HG03558 (cell line): ENCODE measurements at regions not wholly inside any gene's neighbourhood (a gene's known extent, or its start where the extent isn't known, plus 50 kb on each side); places are given as distances from the start of the nearest gene placed in this dataset.

Experiments
- ATAC-seq: cut with Tn5 transposase; IDR thresholded peaks from one replicate; pipeline ENCODE4 v1.9.1; 2021; ENCODE audit warnings: moderate number of reproducible peaks; ENCODE audit not compliant: unreplicated experiment; ENCODE audit errors: extremely low read depth

DNA sequence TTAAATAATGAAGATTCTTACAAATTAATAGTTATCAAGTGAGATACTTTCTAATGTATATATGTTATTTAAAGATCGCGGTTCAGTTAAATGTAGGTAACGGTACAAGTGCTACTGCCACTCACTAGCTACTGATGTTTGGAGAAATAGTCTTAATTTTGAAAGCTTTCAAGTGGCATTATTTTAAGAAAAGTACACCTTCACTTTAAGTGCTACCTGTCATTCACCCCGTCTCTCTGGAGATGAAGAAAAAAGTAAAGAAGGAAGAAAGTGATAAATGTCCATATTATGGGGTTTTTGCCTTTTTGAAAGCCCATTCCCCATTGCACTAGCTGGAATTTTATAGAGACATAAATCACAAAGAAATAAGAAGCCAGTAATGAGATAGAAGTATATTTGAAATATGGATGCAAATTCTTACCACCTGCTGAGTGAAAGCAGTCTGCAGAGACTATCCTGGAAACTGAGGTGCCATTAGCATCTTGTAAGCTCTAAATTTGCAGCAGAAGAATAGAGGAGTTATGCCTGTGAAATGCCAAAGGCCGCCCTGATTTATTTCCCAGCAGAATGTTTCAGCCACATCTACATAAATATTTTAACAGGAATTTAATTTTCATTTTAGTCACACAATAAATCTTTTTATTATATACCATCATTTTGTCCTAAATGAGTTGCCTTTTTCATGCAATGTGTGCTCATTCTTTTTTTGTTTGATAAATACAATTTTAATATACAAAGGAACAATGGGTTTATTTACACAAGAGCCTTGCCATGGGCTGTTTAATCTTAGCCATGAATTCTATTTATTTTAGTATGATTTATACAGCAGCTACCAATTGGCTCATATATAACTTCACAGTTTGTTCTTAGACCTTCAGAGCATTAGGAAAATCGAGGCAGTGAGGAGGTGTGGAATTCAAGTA is 489.9 kb upstream of the RAG2 start:
- ATAC-seq, result no peak

GRCh38 chr11:37078521-37078920 is 480.5 kb upstream of the RAG2 start:
- no peak for ATAC-seq

- ATAC-seq, result no peak
Observed at GRCh38 chr11:37076866-37077265, 478.8 kb upstream of the RAG2 start.

GRCh38 chr11:37072538-37073055 is 474.6 kb upstream of the RAG2 start:
- no peak for ATAC-seq

- no peak for ATAC-seq
Observed at GRCh38 chr11:37050311-37050710, 452.3 kb upstream of the RAG2 start.

- no peak for ATAC-seq
Observed at GRCh38 chr11:37040921-37041320, 442.9 kb upstream of the RAG2 start.

DNA sequence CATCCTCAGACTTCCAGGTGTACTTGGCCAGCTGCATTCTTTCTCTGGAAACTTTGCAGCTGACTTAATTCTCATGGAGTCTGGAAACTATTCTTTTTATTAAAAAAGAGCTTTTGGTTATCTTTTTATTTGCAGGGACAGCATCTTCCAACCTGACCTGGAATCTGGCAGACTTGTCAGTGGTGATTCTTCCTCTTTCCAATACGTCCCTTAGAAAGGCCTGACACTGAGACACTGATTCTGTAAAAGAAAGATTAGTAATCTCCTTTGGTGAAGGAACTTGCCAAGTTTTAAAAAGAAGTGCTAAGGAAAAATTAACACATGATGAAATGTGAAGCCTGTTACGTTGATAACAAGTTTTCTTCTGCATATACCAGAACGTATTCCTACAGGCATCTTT is 440.9 kb upstream of the RAG2 start:
- ATAC-seq, result no peak

DNA sequence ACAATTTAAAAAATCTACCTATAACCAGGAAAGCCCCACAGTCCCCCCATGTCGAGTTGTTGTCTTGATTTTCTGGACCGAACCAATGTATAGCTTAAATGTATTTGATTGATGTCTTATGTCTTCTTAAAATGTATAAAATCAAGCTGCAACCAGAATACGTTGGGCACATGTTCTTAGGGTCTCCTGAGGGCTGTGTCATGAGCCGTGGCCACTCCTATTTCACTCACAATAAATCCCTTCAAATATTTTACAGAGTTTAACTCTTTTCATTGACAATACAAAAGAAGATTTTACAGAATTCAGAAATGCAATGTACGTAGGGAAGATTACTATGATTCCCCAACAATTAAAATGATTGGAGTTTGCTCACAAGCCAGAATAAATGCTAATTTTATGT is 428.7 kb upstream of the RAG2 start:
- ATAC-seq, result no peak

GRCh38 chr11:37026326-37026725 is 428.3 kb upstream of the RAG2 start:
- no peak for ATAC-seq

DNA sequence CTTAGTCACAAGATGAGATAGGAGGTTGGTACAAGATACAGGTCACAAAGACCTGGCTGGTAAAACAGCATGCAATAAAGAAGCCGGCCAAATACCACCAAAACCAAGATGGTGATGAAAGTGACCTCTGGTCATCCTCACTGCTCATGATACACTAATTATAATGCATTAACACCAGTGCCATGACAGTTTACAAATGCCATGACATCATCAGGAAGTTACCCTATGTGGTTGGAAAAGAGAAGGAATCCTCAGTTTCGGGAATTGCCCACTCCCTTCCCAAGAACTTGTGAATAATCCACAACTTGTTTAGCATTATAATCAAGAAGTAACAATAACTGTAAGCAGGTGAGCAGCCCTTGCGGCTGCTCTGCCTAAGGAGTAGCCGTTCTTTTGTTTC is 408.5 kb upstream of the RAG2 start:
- no peak for ATAC-seq

DNA sequence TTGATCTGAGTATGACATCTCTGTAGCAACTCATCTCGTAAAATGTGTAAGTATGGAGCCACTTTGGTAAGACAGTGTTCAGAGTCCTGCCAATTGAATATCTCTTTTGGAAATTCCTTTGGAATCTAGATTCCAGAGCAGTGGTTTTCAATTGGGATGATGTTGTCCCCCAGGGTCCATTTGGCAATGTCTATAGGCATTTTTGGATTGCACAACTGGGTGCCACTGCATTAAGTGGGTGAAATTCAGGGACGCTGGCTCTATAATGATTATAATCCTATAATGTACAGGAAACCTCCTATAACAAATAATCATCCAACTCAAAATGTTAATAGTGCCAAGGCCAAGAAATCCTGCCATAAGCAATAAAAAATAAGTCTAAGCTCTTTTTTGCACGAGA is 404.8 kb upstream of the RAG2 start:
- ATAC-seq, result no peak

DNA sequence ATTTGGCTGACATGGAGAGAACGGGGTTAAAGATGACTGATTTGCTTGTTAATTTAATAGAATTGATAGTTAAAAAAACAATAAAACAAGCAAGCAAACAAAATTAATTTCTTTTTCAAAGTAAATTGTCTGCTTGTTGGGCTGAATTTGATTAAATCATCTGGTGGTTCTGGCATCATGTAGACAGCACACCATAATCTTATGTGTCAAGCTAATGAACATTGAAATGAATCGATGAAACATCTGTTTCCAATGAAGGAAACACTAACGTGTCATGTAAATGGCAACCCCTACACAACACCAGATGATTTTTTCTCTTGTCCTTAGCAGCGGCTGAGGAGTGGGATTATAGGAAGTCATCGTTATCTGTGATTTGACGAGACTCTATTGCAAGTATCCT is 399.6 kb upstream of the RAG2 start:
- no peak for ATAC-seq

DNA sequence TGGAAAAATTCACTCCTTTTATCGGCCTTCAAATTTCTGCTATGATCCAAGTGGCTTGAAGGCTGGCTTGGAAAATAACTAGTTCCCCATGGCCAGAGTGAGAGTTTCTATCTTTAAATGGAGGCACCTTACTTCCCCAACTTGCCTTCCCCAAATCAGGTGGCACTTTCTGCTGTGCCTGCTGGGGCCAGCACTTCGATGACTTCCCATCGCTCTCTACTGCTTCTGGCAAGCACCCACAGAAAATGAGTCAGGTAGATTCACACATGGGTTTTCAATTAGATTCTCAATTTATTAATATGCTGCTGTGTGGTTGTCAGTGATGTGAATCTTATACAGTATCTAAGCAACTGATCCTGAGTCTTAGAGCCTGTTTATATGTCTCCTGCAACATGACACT is 398.8 kb upstream of the RAG2 start:
- ATAC-seq, result no peak

DNA sequence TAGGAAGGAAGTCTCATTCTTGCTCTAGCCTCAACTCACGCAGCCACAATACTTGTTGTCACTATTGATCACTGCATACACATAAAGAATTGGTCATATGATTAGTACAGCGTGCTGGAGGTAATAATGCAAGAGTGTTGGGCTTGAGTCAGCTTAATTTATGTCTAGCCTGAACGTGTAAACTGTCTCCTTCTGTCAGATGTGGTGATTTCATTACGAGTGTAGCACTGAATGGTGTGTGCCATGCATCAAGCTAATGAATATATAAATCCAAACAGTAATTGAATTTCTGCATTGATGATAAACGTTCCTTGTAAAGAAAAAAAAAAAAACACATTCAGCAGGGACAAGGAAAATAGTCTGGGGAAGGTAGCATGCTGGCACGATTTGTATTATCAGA is 396.2 kb upstream of the RAG2 start:
- no peak for ATAC-seq

- ATAC-seq, result no peak
Observed at GRCh38 chr11:36988556-36988955, 390.5 kb upstream of the RAG2 start.

- no peak for ATAC-seq
Observed at GRCh38 chr11:36985562-36985961, 387.5 kb upstream of the RAG2 start.

GRCh38 chr11:36976741-36977140 is 378.7 kb upstream of the RAG2 start:
- no peak for ATAC-seq

DNA sequence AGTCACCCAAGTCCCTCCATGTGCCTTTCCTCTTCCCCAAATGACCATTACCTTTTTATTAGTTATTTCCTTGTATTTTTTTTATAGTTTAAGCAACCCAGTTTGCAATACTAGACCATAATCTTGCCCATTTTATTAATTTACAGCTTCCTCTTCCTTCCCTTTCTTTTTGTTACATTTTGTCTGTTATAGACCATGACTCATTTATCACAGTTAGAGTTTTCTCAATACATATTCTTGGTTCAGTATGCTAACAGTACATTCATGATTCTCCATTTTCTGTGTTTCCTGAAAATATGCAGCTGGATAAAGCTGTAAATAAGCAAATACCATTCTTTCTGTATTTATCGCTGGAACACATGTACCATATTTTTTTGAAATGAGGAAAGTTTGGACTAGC is 376.7 kb upstream of the RAG2 start:
- ATAC-seq, result no peak

DNA sequence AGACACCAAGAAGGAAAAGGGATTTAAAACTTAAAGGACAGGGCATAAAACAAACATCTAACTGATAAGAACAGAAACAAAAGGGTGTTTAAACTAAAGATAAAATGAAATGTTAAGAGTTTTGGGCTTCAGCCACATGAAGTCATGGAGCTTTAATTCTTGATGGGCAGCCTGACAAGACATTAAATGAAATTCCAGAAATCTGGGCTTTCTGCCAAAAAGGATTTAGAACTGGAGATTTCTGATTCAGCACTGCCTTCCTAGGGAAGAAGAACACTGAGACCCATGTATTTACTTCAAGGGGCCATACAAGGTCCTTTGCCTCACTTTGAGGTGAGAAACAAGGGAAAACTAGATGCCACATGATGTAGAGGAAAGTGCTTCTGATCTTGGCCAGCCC is 355.9 kb upstream of the RAG2 start:
- no peak for ATAC-seq

GRCh38 chr11:36948460-36949127 is 350.6 kb upstream of the RAG2 start:
- no peak for ATAC-seq

- no peak for ATAC-seq
Observed at GRCh38 chr11:36945384-36945783, 347.3 kb upstream of the RAG2 start.

DNA sequence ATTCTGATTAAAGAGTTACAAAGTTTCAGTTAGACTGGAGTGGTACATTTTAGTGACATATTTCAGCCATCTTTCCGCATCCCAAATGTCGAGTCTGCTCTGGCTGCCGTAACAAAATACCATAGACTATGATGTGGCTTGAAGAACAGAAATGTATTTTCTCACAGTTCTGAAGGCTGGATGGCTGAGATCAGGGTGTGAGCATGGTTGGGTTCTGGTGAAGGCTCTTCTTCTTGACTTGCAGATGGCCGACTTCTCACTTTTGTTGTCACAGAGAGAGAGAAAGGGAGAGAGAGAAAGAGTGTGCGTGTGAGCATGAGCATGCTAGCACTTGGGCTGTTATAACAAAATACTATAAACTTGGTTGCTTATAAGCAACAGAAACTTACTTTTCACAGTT is 335.4 kb upstream of the RAG2 start:
- ATAC-seq, result no peak
